Lung (tissue), 11 donors: ENCODE measurements at regions not wholly inside any gene's neighbourhood (a gene's known extent, or its start where the extent isn't known, plus 50 kb on each side); places are given as distances from the start of the nearest gene placed in this dataset.

Source experiments
- ATAC-seq: fragments of 200-7000 bp; cut with Tn5 transposase; one replicate; pipeline ENCODE4 v1.9.1; 2020; ENCODE audit warnings: moderate number of reproducible peaks; ENCODE audit not compliant: insufficient read depth, low FRiP score
- DNase-seq, 3 donors: peaks; one replicate each; pipeline ENCODE4 v3.0.0-alpha.2; 2013 to 2017
- H3K27ac ChIP-seq, 2 donors: one replicate each; pipeline ENCODE4 v1.5.1; 2013; ENCODE audit warnings: mild to moderate bottlenecking in 2 of 2, moderate library complexity in 2 of 2, control low read depth in 1 of 2, inconsistent platforms in 1 of 2, low read depth in 1 of 2, low read length in 1 of 2
- H3K27me3 ChIP-seq, 3 donors: one replicate each; pipeline ENCODE4 v1.5.1; 2013; ENCODE audit warnings: low read length in 2 of 3; ENCODE audit not compliant: control insufficient read depth in 3 of 3, insufficient read depth in 3 of 3
- H3K36me3 ChIP-seq, 4 donors: one replicate each; pipeline ENCODE4 v1.5.1; 2013; ENCODE audit warnings: low read length in 4 of 4, mild to moderate bottlenecking in 1 of 4, moderate library complexity in 1 of 4; ENCODE audit not compliant: control insufficient read depth in 4 of 4, insufficient read depth in 4 of 4
- H3K4me1 ChIP-seq, 5 donors: one replicate each; pipeline ENCODE4 v1.5.1; 2013; ENCODE audit warnings: low read length in 5 of 5, mild to moderate bottlenecking in 2 of 5, moderate library complexity in 1 of 5; ENCODE audit not compliant: control insufficient read depth in 5 of 5, insufficient read depth in 5 of 5
- H3K4me3 ChIP-seq: one replicate; pipeline ENCODE4 v1.5.1; 2013; ENCODE audit warnings: mild to moderate bottlenecking, control low read depth, moderate library complexity
- H3K9ac ChIP-seq, 2 donors: one replicate each; pipeline ENCODE4 v1.5.1; 2013; ENCODE audit warnings: low read length in 2 of 2, control low read depth in 1 of 2; ENCODE audit not compliant: insufficient read depth in 1 of 2
- H3K9me3 ChIP-seq, 4 donors: one replicate each; pipeline ENCODE4 v1.5.1; 2013; ENCODE audit warnings: low read length in 3 of 4, mild to moderate bottlenecking in 1 of 4, moderate library complexity in 1 of 4; ENCODE audit not compliant: control insufficient read depth in 4 of 4, insufficient read depth in 3 of 4
- WGBS, 2 donors: extraction: QIAGEN DNeasy Blood & Tissue Kit; methylation state at CpG; one replicate each; pipeline ENCODE4 v1.1.7; 2013; 5-methylcytosine and 5-hydroxymethylcytosine counted together
- TF ChIP-seq, protein P1 (sequence below): IDR thresholded peaks from 2 replicates; pipeline ENCODE4 v1.5.1; 2012; ENCODE audit warnings: mild to moderate bottlenecking; ENCODE audit errors: control extremely low read depth, extremely low read depth
- donor health status: control.
- donor health status: control.
- donor health status: Bipolar disorder and iron deficiency.
- donor health status: healthy.
- donor health status: DM: yes; HTN: yes; CAD: no.

GRCh38 chr1:212231372-212231771 is 53.8 kb upstream of the PPP2R5A start:
- H3K27ac ChIP-seq = no peak overlapping the region
- DNase-seq = no peak
- H3K9me3 ChIP-seq = no peaks in the 10 kb centered on the region
- TF ChIP-seq, protein P1, sequence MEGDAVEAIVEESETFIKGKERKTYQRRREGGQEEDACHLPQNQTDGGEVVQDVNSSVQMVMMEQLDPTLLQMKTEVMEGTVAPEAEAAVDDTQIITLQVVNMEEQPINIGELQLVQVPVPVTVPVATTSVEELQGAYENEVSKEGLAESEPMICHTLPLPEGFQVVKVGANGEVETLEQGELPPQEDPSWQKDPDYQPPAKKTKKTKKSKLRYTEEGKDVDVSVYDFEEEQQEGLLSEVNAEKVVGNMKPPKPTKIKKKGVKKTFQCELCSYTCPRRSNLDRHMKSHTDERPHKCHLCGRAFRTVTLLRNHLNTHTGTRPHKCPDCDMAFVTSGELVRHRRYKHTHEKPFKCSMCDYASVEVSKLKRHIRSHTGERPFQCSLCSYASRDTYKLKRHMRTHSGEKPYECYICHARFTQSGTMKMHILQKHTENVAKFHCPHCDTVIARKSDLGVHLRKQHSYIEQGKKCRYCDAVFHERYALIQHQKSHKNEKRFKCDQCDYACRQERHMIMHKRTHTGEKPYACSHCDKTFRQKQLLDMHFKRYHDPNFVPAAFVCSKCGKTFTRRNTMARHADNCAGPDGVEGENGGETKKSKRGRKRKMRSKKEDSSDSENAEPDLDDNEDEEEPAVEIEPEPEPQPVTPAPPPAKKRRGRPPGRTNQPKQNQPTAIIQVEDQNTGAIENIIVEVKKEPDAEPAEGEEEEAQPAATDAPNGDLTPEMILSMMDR = no peak
- no peak overlapping the region for H3K4me3 ChIP-seq
- peaks cover 0 to 22% (median 1%) of the 10 kb centered on the region in 5 donors for H3K4me1 ChIP-seq
- no peak overlapping the region for H3K9ac ChIP-seq
- H3K36me3 ChIP-seq = no peaks in the 10 kb centered on the region
- no peak for ATAC-seq
- 95% methylated on average over 1 of the region's 1 CpG for WGBS, 2 donors
- H3K27me3 ChIP-seq = no peaks in the 10 kb centered on the region

GRCh38 chr1:212232090-212232489 is 53.1 kb upstream of the PPP2R5A start:
- ATAC-seq = no peak
- WGBS, 2 donors = 64 to 71% methylated on average over 3 of the region's 3 CpGs
- H3K9me3 ChIP-seq = no peaks in the 10 kb centered on the region
- no peaks in the 10 kb centered on the region for H3K36me3 ChIP-seq
- no peak overlapping the region for H3K9ac ChIP-seq
- peak overlapping the region in 1 of 2 donors; percentile 17 for H3K27ac ChIP-seq
- DNase-seq = no peak
- no peak overlapping the region for H3K4me3 ChIP-seq
- H3K4me1 ChIP-seq = peaks cover 0 to 22% (median 0%) of the 10 kb centered on the region in 5 donors
- no peaks in the 10 kb centered on the region for H3K27me3 ChIP-seq
- TF ChIP-seq, protein P1 = no peak

GRCh38 chr1:212233321-212233720 is 51.9 kb upstream of the PPP2R5A start:
- Histone ChIP-seq H3K27me3 (no peaks in the 10 kb centered on the region), H3K4me1 (peaks cover 0 to 22% (median 3%) of the 10 kb centered on the region in 5 donors), H3K4me3 (no peak overlapping the region), H3K36me3 (no peaks in the 10 kb centered on the region), H3K9me3 (no peaks in the 10 kb centered on the region), H3K9ac (no peak overlapping the region), H3K27ac (peak overlapping the region in 1 of 2 donors; percentile 80)
- ATAC-seq (no peak), DNase-seq (no peak)
- TF ChIP-seq, protein P1 = no peak
